DMS53 (cell line): ENCODE measurements at regions not wholly inside any gene's neighbourhood (a gene's known extent, or its start where the extent isn't known, plus 50 kb on each side); places are given as distances from the start of the nearest gene placed in this dataset.

Experiments
- DNase-seq: peaks from one replicate; lab custom pipeline; 2025; lab: John Stamatoyannopoulos, UW

DNA sequence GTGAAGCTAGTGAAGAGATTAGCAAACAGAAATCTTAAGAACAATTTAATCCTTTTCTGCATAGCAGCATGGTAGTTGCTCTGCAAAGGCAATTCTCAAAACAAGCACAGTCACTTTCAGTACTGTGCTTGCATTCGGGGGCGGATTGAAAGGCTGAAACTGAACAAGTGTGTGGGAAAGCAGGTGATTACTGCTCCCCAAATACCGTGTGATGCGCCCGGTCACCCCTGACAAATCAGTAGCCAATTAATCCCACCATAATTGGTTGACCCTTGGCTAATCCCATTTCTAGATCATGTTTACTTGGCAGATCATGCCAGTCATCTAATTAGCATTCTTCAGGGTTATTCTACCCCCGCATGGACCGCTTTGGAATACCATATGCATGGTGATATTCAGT, 76.5 kb upstream of the ADRB1 start:
- DNase-seq = no peak

DNA sequence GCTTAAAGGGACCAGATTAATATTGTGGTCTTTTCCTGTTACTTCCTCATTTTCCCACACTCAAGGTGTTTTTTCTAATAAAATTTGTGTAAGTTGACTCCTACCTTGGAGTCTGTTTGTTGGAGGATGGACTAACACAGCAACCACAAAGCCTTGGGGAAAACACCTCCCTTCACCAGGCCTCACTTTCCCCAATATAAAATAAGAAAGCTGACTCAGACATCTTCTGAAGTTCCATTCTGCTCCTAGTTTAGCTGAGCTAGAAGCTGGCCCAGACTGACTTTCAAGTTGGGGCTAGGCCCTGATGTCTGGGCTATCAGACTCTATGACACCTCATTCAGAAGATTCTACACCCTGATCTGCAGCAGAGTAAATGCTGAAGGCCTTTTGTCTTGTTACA, 73.0 kb upstream of the ADRB1 start:
- no peak for DNase-seq

DNA sequence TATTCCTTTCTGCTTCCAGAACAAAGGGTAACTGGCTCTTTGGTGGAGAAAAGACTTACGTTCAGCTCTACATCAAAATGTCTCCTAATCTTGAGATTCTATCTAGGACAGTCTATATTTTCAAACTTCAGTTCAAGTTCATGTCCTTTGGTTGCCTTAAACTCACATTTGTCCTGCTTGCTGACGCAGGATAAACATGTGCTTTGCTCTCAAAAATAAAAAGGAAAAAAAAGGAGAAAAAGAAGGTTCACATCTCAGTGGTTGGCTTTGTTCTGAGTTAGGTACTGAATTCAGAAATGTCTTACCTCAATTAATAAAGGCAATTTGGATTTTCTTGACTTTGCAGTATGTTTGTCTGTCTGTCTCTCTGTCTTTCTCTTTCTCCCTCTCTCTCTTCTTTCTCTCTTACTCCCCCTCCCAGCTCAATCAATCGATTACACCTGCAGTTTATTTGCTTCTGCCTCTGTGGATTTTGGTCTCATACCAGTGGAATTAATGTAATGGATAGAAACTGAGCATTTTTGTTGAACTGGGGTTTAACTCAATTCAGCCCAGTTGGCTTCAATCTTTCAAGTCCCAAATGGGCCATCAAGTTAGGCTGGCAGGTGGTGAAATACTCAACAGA, 72.2 kb upstream of the ADRB1 start:
- no peak for DNase-seq

DNA sequence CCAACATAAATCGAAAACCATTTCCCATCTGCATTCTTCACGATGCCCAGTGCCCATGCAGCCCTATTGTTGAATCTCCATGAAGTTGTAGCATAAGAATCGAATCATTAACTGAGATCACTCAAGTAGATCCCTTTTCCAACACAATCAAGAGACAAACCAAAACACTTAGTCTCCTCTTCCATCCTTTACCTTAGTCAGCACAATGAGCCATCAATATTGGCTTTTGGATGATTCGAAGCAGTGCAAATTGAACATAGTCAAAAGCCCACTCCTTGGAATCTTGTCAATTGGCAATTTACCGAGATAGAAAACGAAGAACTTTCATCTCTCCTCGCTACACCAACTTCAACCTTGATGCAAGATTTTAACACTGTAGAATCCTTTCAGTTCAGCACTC, 66.5 kb upstream of the ADRB1 start:
- DNase-seq = no peak

DNA sequence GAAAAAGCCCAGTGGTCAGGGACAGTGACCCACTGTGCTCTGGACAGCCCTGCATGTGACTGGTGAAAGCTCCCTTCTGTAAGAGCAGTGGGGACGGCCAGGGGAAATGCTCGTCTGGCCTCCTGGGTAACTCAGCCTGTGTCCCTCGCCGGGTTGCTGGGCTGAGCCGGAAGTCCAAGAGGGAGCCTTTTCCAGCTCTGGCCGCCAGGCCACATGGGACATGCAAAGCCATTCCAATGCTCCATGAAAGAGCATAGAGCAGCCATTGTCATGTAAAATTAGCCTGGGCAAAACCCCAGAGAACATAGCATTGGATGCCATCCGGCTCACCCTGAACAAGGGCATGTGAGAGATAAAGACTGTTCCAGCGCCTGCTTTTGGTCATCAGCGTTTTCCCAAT, 64.9 kb upstream of the ADRB1 start:
- DNase-seq = no peak

DNA sequence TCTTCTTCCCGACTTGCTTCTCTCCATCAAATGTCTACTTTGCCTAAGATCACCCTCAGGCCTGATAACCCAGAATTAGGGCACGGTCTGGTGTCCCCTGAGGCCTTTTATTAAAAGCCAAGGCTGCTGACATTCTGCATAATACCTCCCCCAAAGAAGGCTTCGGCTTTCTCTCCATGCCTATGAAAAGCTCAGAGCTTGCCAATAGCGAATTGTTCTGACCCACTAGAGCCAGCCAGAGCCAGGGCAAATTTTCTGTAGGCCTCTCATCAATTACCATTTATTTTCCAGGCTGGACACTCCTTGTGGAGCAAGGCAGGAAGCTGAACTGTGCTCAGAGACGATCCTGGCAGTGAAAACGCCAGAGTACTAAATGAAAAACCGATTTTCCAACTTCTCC, 64.3 kb upstream of the ADRB1 start:
- no peak for DNase-seq

DNA sequence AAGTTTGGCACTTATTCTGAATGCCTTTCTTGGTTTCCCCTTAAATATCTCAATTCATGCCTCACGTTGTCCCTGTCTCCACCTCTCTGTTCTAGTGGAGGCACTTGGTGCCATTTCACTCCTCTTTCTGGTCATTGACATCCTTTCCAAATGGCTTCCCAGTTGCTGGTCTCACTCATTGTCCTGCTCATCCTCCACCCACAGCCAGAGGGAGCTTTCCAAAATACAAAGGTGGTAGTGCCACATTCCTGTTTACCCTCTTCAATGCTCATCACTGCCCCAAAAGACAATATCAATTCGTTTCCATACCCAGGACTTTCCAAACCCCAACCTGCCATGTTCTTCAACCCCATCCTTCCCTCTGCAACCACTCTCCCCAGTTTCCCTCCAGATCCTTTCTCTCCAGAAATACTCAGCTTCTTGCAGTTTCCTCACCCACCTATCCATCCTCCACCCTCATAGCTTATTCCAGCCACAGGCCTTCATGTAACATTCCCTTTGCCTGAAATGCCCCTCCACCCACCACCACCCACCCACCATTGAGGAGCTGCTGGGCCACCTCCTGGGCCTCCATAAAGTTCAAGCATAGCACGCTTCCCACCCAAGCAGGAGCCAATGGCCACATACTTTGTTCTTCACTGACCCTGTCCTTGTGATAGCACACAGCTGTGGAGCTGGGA, 63.1 kb upstream of the ADRB1 start:
- peak; percentile 34 for DNase-seq

DNA sequence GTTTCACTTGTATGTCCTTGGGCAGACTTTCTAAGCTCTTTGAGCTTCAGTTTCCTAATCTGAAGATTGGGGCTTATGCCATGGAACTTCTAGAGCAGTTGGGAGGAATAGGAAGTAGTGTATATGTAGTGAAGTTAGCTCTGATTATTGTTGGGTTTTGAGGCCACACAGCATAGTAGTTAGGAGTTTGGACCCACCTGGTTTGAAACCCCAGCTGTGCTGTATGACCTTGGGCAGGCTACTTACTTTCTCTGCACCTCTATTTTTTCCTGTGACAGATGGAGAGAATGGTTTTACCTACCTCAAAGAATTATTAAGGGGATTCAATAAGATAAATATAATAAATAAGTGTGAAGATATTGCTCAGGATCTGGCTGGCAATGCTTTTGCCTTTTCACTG, 61.4 kb upstream of the ADRB1 start:
- no peak for DNase-seq

DNA sequence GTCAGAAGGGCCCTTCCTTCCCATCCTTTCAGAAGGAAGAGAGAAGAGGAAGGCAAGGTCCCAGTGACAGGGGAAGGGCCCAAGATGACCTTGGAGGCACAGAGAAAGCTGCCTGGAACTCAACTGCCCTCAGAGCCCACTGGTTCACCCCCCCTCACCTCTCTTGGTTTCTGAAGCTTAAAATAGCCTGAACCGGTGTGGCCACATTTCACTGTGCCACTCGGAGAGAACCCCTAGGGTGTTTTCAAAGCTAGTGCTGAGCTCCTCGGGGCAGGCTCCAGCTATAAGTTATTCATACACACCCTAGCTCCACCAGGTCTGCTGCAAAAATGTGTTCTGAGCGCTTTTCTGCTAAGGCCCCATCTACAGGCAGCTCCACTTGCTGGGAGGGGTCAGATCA, 60.9 kb upstream of the ADRB1 start:
- DNase-seq = peak; percentile 8

DNA sequence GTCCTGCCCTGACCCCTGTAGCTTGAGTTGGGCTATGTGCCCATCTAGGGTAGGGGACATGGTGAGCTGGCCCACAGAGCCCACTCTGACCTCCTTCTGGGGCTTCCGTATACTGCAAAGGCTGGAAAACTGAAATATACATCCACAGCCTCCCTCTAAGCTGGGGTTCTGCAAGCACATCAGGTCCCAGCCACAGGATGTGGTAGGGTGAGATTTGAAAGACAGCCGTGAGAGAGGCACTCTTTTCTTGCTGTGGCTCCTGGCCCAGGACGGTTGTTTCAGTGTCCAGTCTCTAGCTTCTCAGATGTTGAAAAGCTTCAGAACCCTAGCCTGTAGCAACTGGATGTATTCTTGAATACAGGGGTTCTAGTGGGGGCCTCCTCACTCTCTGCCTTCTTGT, 60.1 kb upstream of the ADRB1 start:
- DNase-seq = no peak

DNA sequence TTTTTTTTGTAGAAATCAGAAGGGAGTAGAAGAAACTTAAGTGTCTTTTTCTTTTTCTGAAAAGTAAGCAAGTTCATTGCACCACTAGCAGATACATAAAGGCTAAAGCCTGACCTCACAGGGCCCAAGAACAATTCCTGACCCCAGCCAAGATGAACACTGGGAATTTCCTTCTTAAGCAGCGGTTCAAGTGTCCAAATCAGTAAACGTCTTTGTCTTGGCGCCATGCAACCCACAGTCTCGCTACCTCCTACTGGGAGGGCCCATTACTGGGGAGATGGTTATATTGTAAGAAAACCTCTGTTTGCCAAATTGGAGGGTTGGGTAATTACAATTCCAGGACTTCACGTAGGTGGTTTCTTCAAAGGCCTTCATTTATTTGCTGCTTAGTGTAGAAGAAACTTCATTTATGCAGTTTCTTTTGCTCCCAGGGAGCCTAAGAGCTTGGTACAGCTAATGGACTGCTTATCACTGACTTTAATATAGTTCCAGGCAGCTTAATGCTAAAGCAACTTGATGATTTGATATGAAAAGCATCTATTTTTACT, 58.3 kb upstream of the ADRB1 start:
- DNase-seq = no peak

DNA sequence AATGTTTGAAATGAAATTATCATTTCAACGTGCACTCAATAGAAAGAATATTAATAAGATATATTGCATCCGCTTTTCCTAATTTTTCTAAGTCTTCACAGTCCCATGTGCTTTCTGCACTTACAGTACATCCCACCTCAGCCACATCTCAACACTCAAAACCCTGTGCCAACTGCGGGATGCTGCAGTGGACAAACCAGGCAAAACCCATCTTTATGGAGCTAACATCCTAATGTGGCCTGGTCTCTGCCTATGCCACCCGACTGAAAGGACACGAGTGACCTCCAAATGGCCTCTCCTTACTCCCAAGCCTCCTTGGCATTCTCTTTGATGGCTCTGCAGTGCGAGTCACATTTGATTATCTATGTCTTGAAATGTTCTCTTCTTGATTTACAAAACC, 57.4 kb upstream of the ADRB1 start:
- DNase-seq = no peak

DNA sequence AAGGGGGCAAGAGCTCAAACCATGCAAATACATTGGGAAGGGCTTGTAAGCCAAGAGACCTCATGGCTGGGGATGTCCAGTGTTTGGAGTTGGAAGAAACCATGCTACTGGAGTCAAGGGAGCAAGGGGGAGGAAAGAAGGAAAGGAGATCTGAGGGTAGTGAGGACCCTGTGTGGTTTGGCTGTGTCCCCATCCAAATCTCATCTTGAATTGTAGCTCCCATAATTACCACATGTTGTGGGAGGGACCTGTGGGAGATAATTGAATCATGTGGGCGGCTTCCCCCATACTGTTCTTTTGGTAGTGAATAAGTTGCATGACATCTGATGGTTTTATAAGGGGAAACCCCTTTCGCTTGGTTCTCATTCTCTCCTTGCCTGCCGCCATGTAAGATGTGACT, 56.5 kb upstream of the ADRB1 start:
- DNase-seq = no peak

DNA sequence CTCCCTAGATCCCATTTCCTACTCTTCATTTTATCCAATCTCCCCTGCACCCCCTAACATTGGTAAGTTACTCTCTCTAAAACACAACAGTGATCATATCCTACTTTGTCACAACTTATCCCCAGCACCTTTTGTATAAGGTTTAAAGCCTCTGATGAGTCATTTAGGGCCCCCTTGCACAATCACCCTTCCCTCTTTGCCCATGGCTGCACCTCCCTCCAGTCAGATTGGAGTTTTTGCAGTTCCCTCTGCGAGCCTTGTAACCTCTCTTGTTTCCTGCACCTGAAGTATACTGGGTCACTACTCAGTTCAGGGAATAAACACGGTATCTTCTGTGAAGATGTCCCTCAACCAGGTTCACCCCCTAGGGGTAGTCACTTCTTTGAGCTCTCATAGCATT, 55.9 kb upstream of the ADRB1 start:
- peak; percentile 7 for DNase-seq

DNA sequence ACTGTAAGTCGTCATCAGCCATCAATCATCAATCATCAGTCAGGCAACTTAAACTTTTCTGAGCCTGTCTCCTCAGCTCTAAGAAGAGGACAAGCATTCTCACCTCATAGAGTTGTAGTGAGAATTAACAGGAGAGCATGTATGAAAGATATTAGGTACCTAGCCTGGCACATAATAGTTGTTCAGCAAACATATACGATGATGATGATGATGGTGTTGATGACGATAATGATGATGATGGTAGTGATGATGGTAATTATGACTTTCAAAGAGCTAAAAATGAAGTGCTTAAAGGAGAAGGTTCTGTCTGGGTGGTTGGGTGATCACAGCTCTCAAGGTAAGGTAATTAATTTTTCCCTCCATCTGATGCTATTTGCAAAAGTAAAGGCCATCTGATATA, 55.1 kb upstream of the ADRB1 start:
- no peak for DNase-seq

DNA sequence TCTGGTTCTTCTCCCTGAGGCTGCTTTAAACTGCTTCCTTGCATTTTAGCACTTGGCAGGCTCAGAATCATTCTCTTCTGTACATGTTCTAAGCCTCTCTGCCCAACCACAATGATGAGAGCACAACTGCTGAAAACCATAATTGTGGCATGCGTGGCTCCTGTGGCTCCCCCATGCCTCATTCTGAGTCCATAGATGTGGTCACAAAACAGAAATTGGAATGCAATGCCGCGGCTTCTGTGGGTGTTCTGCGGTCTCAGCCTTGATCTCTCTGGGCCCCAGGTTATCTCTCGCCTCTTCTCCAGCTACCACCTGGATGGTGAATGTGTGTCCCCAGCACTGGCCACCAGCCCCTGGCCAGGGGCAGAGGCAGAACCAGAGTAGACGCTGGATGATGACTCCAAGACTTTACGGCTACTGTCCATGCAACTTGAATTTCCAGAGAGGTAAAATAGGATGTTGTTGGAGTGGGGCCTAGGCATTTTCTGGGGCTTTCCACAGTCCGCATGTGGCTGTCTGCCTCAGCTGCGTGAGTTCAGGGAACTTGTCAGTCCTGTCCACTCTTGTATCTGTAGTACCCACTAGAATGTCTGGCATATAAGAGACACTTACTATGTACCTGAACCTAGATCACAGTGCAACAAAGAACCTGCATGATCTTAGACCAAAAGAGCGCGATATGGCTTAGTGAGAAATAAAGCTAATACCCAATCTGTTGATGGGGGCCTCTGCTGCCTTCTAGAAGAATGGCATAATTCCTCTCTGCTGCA, 52.4 kb upstream of the ADRB1 start:
- no peak for DNase-seq

DNA sequence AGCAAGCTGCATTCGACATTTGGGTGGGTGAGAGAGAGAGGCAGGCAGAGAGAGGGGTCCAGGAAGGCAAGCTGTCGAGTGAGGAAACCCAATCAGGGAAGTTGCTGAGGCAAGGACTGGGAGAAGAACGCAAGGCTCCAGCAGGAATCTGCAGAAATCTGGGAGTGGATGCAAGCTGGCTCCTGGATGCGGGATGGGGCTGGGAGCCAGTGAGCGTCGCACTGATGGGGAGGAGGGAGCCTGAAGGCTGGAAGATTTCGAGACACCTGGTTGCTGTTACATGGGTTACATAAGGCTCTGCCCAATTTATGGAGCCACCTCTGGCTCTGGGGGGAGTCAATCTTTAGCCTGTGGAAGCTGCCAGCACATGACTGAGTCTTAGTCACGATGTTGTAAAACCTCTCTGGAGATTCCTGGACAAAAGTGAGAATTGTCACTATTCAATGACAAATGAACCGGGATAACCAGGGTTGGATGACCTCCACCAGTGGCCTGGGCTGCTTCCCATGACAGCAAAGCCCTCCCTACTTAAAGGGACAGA, 51.1 kb upstream of the ADRB1 start:
- no peak for DNase-seq

DNA sequence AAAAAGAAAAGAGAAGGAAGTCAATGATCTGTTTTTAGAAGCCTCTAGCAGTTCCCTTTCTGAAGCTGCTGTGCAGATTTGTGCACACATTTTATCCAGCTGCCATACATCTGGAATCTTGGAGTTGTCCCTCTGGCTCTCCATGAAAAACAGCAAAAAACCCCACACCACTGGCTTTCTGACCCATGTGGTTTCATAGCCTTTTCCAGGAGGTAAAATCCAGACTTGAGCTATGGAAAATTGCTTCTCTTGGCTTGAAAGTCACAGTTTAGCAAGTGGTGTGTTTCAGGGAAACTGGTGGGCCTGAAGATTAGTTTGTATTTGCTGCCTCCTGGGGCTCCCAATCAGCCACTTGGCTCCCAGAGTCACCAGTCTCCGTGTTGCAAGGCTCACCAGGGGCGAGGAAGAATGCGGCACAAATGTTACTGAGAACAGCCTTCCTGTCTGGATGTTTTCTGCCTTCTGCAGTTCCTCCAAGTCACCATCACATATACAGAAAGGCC, 50.1 kb upstream of the ADRB1 start:
- DNase-seq = no peak
